ENCODE measurements at regions not wholly inside any gene's neighbourhood (a gene's known extent, or its start where the extent isn't known, plus 50 kb on each side); places are given as distances from the start of the nearest gene placed in this dataset.
"Not testable (repeated sequence)": the region's sequence is repeated elsewhere in the genome, so short reads cannot be mapped to it uniquely, and the experiment has no call there.

DNA sequence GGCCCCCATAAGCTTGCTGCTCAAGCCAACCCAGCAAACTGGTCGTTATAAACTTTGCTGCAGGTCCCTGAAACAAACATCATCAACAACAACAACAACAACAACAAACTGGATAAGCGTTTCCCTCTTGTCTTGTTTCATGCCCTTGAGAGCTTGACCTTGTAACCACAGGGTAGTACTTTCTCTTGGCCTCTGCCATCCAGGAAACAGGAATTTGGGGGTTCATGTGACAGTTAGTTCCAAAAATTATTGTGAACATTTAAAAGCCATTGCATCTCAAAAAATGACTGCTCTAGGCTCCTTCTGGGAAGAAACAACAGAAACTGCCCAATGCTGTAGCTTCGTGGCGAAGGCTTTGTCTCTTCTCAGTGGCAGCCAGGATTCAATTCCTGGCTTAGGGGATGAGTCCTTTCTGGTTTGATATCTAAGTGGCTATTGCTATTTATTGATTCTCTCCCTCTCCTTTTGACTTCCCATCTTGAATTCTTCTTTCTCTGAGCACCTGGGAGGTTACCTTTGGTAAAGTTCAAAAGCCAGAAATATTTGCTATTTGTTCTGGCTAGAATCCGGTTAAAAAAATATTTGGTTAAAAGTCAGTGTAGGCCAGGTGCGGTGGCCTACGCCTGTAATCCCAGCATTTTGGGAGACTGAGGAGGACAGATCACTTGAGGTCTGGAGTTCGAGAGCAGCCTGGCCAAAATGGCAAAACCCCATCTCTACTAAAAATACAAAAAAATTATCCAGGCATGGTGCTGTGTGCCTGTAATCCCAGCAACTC lies 52.0 kb upstream of the CPM start:
- Histone ChIP-seq H2AFZ (ENCODE audit: low read depth, low read length) (no peak overlapping the region), H3K27me3 (ENCODE audit: insufficient read depth, low read length) (no peaks in the 10 kb centered on the region), H3K4me1 (ENCODE audit: insufficient read depth, low read length) (no peaks in the 10 kb centered on the region), H3K4me3 (ENCODE audit: low read length) (no peak overlapping the region), H3K9me3 (ENCODE audit: low read length) (no peaks in the 10 kb centered on the region), H3K36me3 (ENCODE audit: insufficient read depth, low read length) (no peaks in the 10 kb centered on the region)

DNA sequence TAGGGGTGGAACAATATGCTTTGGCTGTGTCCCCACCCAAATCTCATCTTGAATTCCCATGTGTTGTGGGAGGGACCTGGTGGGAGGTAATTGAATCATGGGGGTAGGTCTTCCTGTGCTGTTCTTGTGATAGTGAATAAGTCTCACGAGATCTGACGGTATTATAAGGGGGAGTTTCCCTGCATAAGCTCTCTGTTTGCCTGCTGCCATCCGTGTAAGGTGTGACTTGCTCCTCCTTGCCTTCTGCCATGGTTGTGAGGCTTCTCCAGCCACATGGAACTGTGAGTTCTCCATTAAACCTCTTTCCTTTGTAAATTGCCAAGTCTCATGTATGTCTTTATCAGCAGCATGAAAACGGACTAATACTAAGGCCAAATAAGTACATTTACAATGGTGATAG lies 64.6 kb upstream of the CPM start:
- H3K4me3 ChIP-seq (ENCODE audit: low read length); H3K9me3 ChIP-seq (ENCODE audit: low read length); H3K36me3 ChIP-seq (ENCODE audit: insufficient read depth, low read length); H3K27me3 ChIP-seq (ENCODE audit: insufficient read depth, low read length); H2AFZ ChIP-seq (ENCODE audit: low read depth, low read length); H3K4me1 ChIP-seq (ENCODE audit: insufficient read depth, low read length): not testable (repeated sequence)

DNA sequence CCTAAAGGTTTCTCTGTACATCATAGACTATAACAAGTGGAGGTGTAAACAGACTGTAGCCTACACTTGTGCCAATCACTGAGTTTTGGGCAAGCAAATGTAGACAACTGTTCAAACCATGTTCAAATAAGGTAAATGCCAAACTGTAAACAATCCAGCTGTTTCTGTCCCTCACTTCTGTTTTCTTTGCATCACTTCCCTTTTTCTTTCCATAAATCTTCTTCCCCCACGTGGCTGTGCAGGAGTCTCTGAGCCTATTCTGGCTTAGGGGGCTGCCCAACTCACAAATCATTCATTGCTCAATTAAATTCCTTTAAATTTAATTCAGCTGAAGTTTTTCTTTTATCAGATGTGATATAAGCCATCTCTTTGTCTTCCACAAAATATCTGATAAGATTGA lies 65.1 kb upstream of the CPM start:
- Histone ChIP-seq H3K36me3 (ENCODE audit: insufficient read depth, low read length) (no peaks in the 10 kb centered on the region), H3K4me1 (ENCODE audit: insufficient read depth, low read length) (no peaks in the 10 kb centered on the region), H3K9me3 (ENCODE audit: low read length) (no peaks in the 10 kb centered on the region), H3K27me3 (ENCODE audit: insufficient read depth, low read length) (no peaks in the 10 kb centered on the region), H3K4me3 (ENCODE audit: low read length) (no peak overlapping the region), H2AFZ (ENCODE audit: low read depth, low read length) (no peak overlapping the region)

DNA sequence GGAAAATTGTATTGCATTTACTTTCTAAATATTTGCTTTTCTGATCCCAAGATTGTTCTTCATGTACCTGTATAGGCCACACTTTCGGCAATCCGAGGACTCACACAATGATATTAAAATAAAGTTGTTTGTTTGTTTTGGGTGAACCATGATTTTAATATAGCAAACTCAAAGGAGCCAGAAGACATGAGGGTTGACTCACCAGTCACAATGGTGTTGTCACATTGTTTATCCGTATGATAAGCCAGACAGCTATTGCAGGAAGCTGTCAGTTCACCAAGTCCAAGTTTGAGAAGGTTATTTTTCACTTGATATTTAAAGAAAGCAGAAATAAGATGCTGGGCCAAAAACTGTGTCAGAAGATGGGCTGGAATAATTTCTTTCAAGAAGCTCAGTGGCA lies 67.1 kb upstream of the CPM start:
- H3K9me3 ChIP-seq (ENCODE audit: low read length) = no peaks in the 10 kb centered on the region
- no peaks in the 10 kb centered on the region for H3K4me1 ChIP-seq (ENCODE audit: insufficient read depth, low read length)
- no peaks in the 10 kb centered on the region for H3K27me3 ChIP-seq (ENCODE audit: insufficient read depth, low read length)
- H3K36me3 ChIP-seq (ENCODE audit: insufficient read depth, low read length) = no peaks in the 10 kb centered on the region
- H2AFZ ChIP-seq (ENCODE audit: low read depth, low read length) = no peak overlapping the region
- no peak overlapping the region for H3K4me3 ChIP-seq (ENCODE audit: low read length)

DNA sequence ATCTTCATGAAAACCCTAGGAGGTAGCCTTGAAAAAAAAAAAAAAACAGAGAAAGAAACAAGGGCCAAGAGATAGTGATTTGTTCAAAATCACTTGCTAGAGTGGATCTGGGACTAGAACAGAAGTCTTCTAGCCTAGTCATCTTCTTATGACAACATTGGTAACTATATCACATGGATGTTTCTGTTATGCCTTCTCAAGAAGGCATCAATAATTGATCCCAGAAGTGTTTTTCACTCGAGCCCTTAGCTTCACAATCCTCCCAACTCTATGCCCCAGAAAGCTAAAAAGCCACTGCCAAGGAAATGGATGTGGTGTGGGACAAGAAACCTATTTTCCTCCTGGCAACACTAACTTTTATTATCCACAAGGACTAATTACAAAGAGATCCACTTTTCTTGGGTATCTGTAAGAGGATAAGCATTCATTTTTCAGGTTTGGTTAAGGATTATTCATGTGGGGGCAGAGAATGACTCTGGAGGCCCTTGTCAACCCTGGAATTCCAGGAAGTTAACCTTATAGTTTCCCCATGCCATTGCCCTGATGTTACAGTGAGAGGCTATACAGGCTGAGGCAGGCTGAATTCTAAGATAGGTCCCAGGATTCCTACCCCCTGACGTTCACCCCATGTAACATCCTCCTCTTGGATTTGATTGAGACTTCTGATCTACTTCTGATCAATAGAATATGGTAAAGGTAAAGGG lies 67.7 kb upstream of the CPM start:
- H3K4me1 ChIP-seq (ENCODE audit: insufficient read depth, low read length) = no peaks in the 10 kb centered on the region

DNA sequence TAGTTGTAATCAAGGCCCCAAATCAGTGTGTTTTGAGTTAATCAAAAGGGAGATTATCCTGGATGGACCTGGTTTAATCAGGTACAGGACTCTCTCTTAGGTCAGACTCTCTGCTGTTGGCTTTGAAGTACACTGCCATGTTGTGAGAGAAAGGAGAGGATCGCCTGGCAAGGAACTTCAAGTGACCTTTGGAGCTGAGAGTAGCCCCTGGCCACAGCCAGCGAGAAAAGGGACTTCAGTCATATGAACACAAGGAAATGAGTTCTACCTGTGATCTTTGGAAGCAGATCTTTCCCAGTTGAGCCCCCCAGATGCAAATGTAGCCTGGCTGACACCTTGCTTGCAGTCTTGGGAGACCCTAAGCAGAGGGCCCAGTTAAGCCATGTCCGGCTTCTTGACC lies 68.3 kb upstream of the CPM start:
- no peaks in the 10 kb centered on the region for H3K9me3 ChIP-seq (ENCODE audit: low read length)
- H3K27me3 ChIP-seq (ENCODE audit: insufficient read depth, low read length) = no peaks in the 10 kb centered on the region
- peaks cover under 1% of the 10 kb centered on the region for H3K4me1 ChIP-seq (ENCODE audit: insufficient read depth, low read length)
- no peak overlapping the region for H2AFZ ChIP-seq (ENCODE audit: low read depth, low read length)
- no peak overlapping the region for H3K4me3 ChIP-seq (ENCODE audit: low read length)
- no peaks in the 10 kb centered on the region for H3K36me3 ChIP-seq (ENCODE audit: insufficient read depth, low read length)

More for the DNA sequence above, 67.7 kb upstream of the CPM start:
- Histone ChIP-seq H3K27me3 (ENCODE audit: insufficient read depth, low read length) (no peaks in the 10 kb centered on the region), H2AFZ (ENCODE audit: low read depth, low read length) (no peak overlapping the region), H3K36me3 (ENCODE audit: insufficient read depth, low read length) (no peaks in the 10 kb centered on the region), H3K9me3 (ENCODE audit: low read length) (no peaks in the 10 kb centered on the region), H3K4me3 (ENCODE audit: low read length) (no peak overlapping the region)

DNA sequence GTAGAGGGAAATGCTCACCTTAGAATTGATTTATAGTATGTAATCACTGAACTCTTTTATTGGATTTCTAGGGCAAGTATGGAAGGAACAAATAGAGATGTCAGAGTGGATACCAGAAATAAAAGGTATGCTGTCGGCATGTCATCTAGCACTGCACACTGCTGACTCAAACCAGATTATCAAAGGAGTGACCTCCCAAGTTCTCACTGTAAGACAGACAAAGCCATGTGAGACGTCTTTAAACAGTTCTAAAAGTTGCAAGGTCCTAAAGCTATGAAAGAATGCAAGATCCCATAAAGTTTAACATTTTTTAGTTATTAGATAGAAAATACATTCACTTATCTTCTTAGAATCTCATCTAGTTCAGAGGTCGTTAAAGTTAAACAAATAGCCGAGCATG lies 70.0 kb upstream of the CPM start:
- H3K9me3 ChIP-seq (ENCODE audit: low read length) = no peaks in the 10 kb centered on the region
- H2AFZ ChIP-seq (ENCODE audit: low read depth, low read length) = no peak overlapping the region
- no peaks in the 10 kb centered on the region for H3K27me3 ChIP-seq (ENCODE audit: insufficient read depth, low read length)
- H3K4me1 ChIP-seq (ENCODE audit: insufficient read depth, low read length) = peaks cover 18% of the 10 kb centered on the region
- H3K36me3 ChIP-seq (ENCODE audit: insufficient read depth, low read length) = no peaks in the 10 kb centered on the region
- H3K4me3 ChIP-seq (ENCODE audit: low read length) = no peak overlapping the region

DNA sequence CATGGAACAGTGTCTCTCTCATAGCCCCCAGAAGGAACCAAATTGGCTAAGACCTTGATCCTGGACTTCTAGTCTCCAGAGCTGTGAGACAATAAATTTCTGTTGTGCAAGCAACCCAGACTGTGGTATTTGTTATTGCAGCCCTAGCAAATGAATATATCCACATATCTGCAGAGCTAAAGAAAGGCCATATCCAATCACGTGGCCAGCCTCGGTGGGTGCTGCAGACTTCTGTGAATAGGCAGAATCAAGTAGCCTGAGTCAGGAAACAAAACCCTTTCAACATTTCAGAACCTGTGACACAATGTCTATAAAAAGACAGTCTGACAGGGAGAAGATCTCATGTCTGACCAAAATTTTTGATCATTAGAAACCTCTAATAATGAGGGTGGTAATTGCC lies 71.0 kb upstream of the CPM start:
- Histone ChIP-seq H3K4me3 (ENCODE audit: low read length) (no peak overlapping the region), H3K9me3 (ENCODE audit: low read length) (no peaks in the 10 kb centered on the region), H3K27me3 (ENCODE audit: insufficient read depth, low read length) (no peaks in the 10 kb centered on the region), H3K4me1 (ENCODE audit: insufficient read depth, low read length) (peaks cover 20% of the 10 kb centered on the region), H3K36me3 (ENCODE audit: insufficient read depth, low read length) (no peaks in the 10 kb centered on the region), H2AFZ (ENCODE audit: low read depth, low read length) (no peak overlapping the region)

DNA sequence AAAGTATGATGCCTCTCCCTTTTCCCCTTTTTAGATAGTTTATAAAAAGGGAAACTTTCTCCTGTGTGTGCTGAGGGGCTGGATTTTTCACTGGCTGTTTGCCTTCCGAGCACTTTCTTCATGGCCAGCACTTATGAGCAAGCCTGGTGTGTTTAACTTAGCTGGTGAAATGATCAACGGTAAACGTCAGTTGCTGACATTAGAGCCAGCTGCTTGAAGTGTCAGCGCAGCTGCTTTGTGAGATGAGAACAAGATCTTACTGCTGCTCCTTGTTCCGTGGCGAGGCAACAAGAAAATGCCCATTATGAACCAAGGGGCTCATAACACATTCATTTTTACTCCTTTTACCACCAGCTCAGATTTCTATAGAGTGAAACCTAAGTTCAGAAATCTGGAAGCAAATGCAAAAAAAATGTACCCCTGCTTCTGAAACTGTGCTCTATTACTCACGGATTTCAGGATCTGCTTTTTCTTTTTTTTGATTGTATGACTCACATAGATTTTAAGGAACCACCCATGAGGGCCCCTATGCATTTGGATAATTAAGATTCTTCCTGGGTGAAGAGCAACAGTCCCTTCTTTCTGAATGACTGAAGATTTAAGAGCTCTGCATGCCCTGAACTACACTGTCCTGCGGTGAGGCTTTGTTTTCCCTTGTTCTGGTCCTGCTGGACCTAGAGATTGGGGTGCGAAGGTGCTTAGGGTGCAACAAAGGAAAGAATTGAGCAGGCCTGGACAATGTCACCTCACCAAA lies 74.3 kb upstream of the CPM start:
- peaks cover 20% of the 10 kb centered on the region for H3K4me1 ChIP-seq (ENCODE audit: insufficient read depth, low read length)
- H3K36me3 ChIP-seq (ENCODE audit: insufficient read depth, low read length) = no peaks in the 10 kb centered on the region
- H3K4me3 ChIP-seq (ENCODE audit: low read length) = peak overlapping the region; percentile 9
- H3K9me3 ChIP-seq (ENCODE audit: low read length) = no peaks in the 10 kb centered on the region
- H2AFZ ChIP-seq (ENCODE audit: low read depth, low read length) = no peak overlapping the region
- no peaks in the 10 kb centered on the region for H3K27me3 ChIP-seq (ENCODE audit: insufficient read depth, low read length)

DNA sequence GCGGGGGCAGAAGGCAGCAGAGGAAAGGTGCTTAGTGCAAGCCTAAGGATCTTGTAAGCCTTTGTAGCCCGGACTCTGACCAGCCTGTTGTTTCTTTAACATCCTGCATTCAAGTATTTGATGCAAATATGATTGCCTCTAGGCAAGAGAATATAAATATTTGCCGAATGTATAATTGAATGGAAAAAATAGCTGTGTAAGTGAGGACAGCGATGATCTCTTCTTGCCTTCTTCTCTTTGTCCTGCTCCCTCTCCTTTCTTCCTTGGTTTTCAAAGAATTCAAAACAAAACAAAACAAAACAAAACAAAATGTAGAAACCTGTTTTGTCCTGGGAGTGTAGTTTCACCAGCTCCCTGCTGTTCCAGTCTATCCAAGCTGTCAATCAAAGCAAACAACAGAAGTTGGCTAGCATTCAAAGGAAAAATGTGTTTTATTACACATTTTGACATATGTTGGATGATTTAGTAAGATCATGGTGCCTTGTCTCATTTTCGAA lies 74.9 kb upstream of the CPM start:
- Histone ChIP-seq H3K9me3 (ENCODE audit: low read length) (no peaks in the 10 kb centered on the region), H3K36me3 (ENCODE audit: insufficient read depth, low read length) (no peaks in the 10 kb centered on the region), H2AFZ (ENCODE audit: low read depth, low read length) (no peak overlapping the region), H3K27me3 (ENCODE audit: insufficient read depth, low read length) (no peaks in the 10 kb centered on the region), H3K4me3 (ENCODE audit: low read length) (peak overlapping the region; percentile 4), H3K4me1 (ENCODE audit: insufficient read depth, low read length) (peaks cover 20% of the 10 kb centered on the region)

DNA sequence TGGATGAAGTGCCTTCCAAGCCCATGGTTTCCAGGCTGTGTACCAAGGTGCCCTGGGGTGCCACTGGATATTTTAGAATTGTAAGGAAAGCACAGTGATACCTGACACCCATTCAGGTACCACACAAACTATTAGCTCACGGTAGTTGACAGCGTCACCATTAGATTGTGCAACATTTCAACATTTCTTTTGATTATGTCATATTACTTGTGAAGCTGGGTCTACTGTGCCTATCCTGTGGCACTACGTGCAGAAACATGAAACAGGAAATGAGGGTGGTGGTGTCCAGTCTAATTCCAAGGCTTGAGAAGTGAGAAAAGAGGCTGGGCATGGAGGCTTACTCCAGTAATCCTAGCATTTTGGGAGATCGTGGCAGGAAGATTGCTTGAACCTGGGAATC lies 75.5 kb upstream of the CPM start:
- Histone ChIP-seq H3K9me3 (ENCODE audit: low read length) (no peaks in the 10 kb centered on the region), H3K4me1 (ENCODE audit: insufficient read depth, low read length) (peaks cover 20% of the 10 kb centered on the region), H3K27me3 (ENCODE audit: insufficient read depth, low read length) (no peaks in the 10 kb centered on the region), H3K4me3 (ENCODE audit: low read length) (no peak overlapping the region), H2AFZ (ENCODE audit: low read depth, low read length) (no peak overlapping the region), H3K36me3 (ENCODE audit: insufficient read depth, low read length) (no peaks in the 10 kb centered on the region)

DNA sequence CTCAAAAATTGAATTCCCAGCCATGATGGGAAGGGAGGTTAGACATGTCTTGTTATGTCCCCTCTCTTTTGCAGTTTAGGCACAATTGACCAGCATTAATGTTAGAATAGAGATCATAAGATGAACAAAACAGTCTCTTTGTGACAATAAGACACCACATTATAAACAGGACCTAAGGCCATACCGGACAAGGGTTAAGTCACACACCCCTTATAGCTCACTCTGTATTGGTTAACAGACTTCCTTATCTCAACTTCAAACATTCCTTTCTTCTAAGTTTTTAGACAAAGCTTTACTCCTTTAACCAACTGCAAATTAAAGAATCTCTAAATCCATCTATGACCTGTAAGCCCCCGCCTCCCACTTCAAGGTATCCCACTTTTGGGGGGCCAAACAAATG lies 81.1 kb upstream of the CPM start:
- H3K27me3 ChIP-seq (ENCODE audit: insufficient read depth, low read length) = no peaks in the 10 kb centered on the region
- H3K4me3 ChIP-seq (ENCODE audit: low read length) = no peak overlapping the region
- H3K4me1 ChIP-seq (ENCODE audit: insufficient read depth, low read length) = no peaks in the 10 kb centered on the region
- no peak overlapping the region for H2AFZ ChIP-seq (ENCODE audit: low read depth, low read length)
- no peaks in the 10 kb centered on the region for H3K9me3 ChIP-seq (ENCODE audit: low read length)
- no peaks in the 10 kb centered on the region for H3K36me3 ChIP-seq (ENCODE audit: insufficient read depth, low read length)

DNA sequence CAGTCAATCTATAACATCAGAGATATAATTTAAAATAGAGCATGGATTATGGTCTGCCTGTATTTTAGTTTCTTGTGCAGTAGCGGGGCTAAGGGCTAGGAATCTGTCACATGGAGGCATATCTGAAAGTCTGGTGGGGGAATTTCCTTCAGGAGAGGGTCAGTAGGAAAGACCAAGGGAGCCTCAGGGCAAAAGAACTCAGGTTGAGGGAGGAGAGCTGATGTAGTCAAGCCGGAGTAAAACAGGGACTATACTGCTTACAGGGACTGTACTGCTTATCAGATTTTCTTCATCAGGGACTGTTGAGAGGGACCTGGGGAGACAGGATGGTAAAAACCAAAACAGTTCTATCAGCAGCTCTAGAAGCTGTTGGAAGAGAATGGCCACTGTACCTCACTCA lies 82.0 kb upstream of the CPM start:
- no peak overlapping the region for H2AFZ ChIP-seq (ENCODE audit: low read depth, low read length)
- no peaks in the 10 kb centered on the region for H3K9me3 ChIP-seq (ENCODE audit: low read length)
- no peak overlapping the region for H3K4me3 ChIP-seq (ENCODE audit: low read length)
- no peaks in the 10 kb centered on the region for H3K36me3 ChIP-seq (ENCODE audit: insufficient read depth, low read length)
- H3K27me3 ChIP-seq (ENCODE audit: insufficient read depth, low read length) = no peaks in the 10 kb centered on the region
- no peaks in the 10 kb centered on the region for H3K4me1 ChIP-seq (ENCODE audit: insufficient read depth, low read length)
